Hematopoietic multipotent progenitor cell (in vitro differentiated cells): ENCODE measurements at regions not wholly inside any gene's neighbourhood (a gene's known extent, or its start where the extent isn't known, plus 50 kb on each side); places are given as distances from the start of the nearest gene placed in this dataset.

ENCODE experiments used
- DNase-seq, 3 donors: peaks; one replicate each; pipeline ENCODE4 v3.0.0-alpha.2; 2011 to 2015; ENCODE audit warnings: low read depth in 2 of 3, low spot score in 2 of 3

DNA sequence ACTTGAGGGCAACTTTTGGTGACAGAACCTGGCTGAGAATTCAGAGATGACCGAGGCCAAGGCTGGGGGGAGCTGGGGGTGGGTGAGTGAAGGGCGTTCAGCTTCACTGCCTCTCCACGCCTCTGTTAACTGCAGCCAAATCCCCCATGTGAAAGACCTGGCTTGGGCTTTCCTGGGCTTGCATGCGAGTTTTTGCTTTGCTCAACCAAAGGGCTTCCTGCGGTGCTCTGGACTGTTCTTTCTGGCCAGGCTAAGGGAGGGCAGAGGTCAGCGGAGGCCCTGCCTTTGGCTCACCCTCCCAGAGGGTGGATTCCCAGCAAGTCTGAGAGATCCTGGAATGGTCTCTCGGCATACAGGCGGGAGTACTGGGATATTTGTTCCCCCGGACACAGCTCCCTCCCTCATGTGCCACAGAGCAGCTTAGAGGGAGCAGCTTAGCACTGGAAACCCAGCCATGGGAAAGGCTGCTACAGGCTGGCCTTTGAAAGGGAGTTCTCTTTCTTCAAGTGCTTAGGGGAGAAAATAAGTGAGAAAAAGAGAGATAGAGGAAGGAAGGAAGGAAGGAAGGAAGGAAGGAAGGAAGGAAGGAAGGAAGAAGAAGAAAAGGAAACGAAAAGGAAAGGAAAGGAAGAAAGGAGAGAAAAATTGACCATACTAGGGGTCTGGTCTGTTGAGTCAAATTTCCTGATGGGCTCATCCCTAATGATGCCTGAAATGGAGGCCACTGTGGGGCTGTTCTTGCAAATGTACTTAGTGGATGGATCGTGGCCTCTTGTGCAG, 158.8 kb downstream of the FGF18 start:
- no peak for DNase-seq

DNA sequence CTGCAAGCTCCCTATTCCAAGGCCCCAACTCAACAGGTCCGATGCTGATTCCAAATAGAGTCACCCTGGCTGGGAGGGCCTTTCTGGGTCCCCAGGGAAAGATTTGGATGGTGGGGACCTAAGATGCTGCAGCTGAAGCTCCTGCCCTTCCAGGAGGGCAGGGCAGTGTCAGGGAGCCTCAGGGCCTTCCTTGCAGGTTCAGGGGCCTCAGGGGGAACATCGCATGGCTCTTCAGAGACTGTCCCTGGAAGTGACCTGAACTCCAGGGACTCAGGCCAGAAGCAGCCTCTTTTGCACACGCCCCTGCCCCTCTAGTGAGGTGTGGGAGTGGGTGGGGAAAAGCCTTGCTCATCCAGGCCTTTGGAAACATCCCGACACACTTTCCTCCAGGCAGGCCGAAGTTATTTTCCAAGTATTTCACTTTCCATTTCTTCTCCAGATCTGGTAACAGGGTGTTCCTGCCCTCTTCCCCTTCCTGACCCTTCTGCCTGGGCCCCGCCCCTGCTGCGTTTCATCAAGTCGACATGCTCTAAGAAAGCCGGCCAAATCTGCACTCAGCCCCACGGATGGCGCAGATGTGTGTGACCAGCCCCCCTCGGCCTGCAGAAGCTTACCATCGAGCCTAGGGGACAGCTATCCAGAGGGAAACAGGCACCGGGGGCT, 159.5 kb downstream of the FGF18 start:
- no peak for DNase-seq

DNA sequence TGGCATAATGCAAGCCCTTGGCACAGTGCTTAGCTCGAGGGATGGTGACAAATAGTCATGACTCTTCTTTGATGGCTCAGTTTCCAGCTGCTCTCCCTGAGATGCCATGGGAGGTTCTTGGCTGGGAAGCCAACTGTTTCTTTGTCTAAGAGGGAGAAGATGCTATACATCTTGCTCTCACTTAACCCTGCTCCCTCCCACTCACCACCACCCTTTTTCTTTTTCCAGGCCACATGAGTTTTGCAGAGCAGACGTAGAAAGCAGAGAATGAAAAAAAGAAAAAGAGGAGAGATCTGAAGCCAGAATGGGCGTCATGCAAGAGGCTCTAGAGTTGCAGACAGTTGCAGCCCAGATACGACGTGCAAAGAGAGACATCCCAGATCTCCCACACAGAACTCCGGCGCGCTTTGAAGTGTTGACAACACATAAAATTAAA, 160.5 kb downstream of the FGF18 start:
- DNase-seq = no peak

DNA sequence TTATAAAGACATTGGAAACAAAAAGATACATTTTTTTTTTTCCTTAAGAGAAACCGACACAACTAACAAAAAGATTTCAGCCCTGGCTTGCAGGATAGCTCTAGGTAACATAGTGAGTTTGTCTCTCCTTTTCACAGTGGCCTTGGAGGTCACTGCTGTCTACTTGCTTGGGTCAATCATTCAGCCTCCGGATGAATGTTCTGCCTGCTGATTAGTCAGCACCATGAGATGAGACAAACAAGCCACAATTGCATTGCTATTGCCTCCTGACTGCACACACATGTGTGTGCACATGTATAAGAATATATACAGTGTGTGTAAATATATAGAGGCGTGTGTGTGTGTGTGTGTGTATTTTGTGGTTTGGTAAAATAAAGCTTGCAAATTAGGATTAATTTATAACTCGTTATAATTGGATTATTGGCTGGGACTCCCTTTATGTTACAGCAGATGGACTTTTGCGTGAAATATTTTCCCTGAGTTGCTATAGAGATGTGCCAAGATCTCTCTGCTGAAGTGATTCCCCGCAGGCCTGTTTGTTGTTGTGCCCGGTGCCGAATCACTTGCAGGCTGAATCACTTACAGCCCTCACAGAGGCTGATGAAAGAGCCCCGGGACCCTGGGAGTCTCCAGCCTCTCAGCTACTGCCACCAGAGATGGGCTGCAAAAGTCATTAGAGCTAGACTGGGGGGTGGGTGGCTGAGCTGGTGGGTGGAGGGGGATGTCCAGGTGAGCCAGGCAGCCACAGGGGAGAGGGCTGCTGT, 161.2 kb downstream of the FGF18 start:
- DNase-seq = no peak

DNA sequence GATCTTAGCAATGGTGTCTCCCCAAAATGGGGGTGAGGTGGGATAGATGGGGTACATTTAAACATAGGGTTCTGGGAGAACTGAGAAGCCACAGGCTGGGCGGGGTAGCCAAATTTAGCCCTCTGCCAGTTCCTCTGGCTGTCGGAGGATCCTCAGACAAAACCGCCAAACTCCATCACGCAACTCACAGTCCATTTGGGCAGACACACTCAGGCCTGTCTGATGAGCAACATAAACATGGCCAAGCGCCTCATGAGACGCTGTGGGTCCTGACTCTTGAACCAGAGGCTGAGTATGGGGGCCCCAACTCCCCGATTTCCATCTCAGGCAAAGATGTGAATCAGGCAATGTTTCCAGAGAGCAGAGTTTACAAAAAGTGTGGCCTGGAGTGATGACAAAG, 162.3 kb downstream of the FGF18 start:
- no peak for DNase-seq

DNA sequence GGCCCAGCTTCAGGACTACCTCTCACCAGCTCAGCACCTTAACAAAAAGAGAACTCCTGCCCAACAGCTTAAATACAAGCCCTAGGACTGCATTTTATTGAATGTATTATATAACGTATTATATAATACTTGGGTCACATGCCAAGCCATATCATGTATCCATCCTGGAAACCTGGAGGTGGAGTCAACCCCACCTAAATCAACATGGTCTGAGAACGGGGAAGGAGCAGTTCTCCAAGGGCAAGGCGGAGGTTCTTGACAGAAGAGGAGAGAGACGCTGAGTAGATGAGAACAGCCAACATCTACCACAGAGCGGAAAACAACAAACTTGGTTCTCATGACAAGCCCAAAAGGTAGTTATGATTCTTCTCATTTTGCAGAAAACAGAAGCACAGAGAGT, 163.4 kb downstream of the FGF18 start:
- DNase-seq = no peak

DNA sequence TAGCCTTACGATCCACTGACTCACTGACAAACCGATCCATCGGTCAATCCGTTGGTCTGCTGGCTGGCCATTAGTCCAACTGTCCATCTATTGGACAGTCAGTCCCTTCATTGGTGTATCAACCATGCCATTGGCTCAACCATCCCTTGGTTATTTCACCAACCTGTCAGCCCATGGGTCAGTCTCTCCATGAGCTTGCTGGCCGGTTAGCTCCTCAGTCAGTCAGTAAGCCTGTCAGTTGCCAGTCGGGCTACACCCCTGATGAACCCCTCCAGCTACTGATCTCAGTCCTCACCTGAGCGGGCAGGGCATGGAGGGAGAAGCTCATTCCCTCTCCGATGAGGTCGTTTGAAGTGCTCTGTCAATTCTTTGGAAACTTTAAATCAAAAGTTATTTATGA, 166.5 kb downstream of the FGF18 start:
- DNase-seq = no peak

DNA sequence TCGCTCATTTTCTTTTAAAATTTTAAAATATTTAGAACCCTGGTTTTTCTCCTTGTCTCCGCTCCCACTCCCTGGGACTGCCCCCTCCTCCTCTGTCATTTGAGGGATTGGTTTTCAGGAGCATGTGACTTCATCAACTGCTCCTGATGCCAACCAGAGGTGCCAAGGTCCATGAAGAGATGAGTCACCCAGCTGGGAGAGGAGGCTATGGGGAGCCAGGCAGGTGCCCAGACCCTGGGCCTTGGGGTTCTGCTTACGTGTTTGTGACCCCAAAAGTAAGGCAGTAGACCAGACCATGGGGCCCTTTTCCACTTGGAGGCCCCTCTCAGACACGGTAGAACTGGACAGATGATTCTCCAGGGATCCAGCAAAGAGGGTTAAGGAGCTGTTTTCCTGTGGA, 167.0 kb downstream of the FGF18 start:
- DNase-seq = no peak

DNA sequence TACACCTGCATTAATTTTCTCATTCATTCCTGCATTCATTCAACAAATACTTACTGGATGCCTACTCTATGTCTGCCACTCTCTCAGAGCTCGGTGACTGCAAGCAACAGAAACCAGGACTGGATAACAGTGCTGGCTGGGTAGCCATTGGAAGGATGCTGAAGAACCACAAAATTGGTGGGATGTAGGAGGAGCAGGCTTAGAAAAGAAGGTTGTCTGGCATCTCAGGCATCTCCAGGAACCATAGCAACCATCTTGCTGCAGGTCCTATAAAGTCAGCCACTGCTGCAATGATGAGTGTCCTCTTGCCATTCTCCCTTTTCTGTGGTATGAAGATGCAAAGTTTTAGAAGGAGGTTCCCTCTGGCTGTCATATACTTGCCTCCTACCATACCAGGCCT, 168.6 kb downstream of the FGF18 start:
- DNase-seq = no peak

DNA sequence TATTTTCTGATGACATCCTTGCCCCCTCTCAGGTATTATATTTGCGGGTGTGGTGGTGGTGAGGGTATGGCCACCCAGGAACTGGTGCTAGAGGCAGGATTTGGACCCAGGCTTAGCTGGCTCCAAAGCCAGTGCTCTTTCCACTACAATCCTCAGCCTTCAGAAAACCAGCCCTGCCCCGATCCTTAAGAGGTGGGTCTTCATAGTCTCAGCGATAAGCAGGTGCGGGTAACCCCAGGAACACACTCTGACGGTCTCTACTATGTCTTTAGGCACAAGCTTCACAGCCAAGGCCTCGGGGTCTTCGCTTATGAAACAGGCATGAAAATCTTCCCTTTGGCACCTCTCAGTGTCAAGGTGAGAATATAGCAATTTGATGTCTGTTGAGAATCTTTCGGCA, 169.3 kb downstream of the FGF18 start:
- DNase-seq = no peak

DNA sequence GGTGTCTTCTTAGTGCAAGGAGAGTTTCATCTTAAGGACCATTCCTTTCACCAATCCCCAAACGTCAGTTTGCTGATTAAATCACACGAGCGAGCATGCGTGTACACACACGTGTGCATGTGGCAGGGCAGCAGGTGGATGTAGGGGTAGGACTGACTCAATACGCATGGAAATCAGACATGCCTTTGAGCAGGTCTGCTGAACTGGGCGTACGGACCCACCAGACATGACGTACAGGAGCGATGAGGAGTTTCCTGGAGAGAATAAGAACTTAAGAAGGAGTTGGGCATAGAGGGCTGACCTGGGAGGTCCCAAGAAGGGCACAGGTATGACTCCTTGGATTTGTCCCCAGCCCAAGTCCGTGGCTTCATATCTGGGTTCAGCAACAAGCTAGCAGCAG, 170.0 kb downstream of the FGF18 start:
- no peak for DNase-seq

DNA sequence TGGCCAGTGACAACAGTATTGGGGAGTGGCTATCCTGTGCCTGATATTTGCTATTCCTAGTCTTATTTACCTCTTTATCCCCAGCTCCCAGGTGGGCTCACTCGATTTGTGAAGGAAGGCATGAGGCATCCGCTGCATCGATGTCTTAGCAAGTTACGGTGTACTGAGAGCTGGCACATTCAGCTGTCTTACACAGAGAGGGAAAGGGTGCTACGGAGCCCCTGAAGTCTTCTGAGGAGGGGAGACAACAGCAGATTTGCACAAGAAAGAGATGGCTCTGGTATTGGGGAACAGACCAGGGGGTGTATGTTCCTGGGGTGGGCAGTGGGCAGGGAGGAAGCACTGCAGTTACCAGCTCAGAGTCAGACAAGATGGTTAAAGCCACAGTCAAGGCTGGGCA, 172.6 kb downstream of the FGF18 start:
- DNase-seq = no peak

DNA sequence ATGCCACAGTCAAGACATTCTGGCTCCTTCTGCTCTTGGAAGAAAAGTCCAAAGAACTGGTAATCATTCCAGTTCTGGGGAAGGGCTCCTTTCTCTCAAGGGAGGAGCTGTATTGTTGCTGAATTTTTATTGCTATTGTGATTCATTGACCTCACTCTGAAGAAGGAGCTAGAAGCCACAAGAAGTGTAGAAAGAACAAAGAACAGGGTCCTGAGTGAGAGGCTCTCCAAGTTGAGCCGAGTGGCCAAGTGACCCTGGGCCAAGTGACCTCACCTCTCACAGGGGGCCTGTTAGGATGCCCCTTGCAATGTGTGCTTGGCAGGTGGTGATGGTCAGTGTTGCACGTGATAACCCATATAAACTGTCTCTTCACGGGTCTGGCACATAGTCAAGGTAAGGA, 173.3 kb downstream of the FGF18 start:
- no peak for DNase-seq

DNA sequence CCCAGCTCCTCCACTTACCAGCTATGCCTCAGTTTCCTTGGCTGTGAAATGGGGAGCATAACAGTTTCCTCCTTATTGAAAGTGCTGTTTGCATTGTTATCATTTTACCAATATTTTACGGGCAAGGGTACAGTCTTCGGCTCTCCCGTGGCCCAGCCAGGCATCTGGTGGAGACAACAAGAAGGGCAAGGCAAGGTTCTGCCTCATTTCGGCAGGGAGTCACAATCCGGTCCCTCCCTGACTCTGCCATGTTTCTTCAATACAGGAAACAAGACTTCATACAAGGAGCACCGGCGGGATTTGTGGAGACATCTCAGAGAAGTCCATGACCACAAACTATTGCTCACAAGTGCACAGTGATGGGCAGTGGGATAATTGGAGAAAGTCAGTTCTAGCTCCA, 174.0 kb downstream of the FGF18 start:
- DNase-seq = no peak

DNA sequence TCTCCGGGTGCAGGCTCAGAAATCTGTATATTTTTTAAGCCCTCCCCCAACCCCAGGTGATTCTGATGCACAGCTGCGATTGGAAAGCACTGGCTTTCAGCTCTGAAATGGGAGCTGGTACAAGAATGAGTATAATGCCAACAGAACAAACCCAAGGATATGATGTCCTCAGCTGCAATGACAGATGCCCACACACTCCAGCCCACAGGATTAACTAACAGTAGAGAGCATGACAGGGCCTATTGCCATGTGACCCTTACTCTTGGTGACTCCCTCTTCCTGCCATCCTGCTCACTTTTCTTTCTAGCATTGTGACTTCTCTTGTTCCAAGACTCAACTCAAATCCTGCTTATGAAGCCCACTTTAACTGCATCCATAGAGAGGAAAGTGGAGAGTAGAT, 174.5 kb downstream of the FGF18 start:
- DNase-seq = no peak

DNA sequence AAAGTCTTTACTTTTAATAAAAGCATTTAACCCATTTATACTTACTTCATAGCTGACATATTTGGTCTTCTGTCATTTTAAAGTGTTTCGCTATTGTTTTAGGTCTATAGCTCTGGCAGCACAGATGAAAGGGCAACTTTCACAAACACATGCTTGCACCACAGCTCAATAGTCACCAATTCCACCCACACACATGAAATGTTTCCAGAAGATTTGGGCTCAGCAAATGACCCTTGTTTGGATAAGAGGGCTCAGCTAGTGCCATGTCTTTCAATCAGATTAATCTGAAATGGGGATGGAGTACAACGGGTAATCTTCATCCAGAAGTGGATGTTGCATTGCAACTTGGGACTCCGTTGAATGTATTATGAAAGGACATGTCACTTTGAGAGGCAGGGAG, 176.0 kb downstream of the FGF18 start:
- no peak for DNase-seq

DNA sequence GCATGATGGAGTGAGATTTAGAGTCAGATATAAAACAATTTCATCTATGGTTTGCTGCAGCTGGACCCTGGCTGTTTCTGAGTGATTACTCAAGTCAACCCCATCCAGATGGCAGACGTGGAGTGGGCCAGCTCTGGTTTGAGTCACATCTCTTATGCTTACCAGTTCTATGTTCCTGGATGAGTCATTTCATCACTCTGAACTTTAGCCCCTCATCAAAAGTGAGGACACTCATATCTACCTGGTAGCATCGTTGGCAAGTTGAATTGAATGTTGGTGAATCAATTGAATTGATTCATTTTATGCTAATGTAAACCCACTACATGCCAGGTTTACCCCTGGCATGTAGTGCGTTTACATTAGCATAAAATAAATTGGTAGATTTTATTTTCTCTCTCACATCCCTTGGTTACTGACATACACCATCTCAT, 176.4 kb downstream of the FGF18 start:
- no peak for DNase-seq

DNA sequence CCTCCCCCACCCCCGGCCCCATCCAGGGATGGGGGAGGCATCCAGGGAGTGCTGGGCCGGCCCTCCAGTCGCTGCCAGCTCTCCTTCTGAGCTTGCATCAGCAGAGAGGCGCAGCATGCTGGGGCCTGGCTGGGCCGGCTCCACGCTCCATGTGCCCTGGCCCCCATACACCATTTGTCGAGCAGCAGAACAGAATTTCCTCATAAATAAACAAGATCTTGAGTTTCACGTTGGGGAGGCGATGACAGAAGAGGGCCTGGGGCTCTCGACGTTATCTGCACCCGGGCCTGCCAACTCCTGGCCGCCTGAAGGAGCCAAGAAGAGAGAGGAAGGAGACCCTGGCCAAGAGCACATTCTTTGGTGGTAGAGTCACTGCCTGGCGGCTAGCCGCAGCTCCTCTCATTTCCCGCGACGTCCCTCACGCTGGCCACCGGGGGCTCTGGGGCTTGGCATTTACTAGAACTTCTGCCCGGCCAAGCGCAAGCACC, 177.0 kb downstream of the FGF18 start:
- DNase-seq = no peak

DNA sequence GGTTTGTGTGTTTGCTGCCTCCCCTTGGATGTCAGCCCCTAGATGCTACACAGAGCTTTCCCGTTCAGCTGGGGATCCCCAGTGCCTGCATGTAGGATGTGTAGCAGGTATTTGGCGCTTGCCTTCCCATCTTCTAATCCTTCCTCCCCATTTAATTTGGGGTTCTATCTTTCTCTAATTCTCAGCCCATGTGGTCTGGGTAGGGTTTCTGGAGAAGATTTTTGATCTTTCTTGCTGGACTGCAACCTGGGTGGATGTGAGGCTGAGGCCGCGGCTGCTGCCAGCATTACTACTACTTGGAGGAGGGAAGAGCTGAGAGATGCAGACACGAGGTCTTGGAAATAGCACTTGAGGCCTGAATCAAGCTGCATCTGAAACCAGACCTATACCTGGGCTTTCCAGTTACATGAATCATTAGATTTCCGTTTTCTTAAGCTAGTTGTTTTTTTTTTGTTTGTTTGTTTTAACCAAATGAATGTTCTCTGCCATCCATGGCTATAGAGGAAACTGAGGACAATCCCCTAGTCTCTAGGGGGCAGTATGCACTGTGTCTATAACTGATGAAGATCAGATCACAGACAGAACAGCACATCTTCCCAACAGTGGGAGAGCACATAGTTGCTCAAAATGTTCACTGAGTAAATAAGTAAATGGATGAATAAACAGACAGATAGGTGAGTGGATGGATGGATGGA, 178.6 kb downstream of the FGF18 start:
- no peak for DNase-seq

DNA sequence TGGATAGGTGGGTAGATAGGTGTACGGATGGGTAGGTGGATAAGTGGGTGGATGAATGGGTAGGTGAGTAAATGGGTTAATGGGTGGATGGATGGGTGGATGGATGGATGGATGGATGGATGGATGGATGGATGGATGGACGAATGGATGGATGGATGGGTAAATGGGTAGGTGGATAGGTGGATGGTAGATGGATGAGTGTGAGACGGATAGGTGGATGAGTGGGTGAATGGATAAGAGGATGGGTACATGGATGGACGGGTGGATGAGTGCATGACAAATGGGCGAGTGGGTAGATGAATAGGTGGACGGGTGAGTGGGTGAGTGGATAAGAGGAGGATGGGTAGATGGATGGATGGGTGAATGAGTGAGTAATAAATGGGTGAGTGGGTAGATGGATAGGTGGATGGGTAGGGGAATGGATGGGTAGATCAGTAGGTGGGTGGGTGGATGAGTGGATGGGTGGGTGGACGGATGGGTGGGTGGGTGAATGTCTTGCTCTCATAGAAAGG, 179.2 kb downstream of the FGF18 start:
- no peak for DNase-seq

DNA sequence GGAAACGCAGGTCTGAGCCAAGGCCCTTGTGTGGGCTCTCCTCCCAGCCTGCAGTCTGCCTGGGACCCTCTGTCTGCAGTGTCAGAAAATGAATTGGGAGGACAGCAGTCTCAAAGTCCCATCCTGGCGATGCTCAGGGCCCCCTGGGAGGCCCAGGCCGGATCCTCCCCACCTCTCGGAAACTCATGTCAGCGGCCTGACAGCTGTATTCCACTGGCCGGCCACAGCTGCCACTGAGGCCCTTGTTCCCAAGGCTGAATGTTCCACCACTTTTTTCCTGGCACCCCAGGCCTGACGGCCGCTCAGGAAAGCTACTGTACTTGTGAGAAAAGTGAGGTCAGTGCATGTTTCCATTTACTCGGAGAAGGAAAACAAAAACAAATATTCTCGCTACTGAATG, 180.0 kb downstream of the FGF18 start:
- no peak for DNase-seq
